ENCODE measurements at regions not wholly inside any gene's neighbourhood (a gene's known extent, or its start where the extent isn't known, plus 50 kb on each side); places are given as distances from the start of the nearest gene placed in this dataset.

DNA sequence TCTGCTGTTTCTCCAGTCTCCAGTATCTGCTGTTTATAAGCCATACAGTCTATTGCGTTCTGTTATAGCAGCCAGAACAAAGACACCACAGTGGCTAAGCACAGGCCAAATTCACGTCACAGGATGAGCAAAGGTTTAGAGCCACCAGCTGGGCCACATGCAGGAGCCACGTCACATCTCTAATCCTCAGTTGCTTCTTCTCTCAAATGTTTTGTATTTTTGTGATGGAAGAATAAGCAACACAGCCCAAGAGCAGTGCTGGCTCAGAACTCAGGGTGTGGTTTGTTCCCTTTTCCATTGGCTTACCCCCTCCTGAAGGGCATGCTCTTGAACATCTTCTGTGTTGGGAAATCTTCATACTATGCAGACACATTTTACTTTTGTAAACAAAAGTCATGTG is 309.4 kb upstream of the CDH5 start:
- Mint-ChIP-seq H3K4me1 (ENCODE audit: low read depth) (no peaks in the 10 kb centered on the region), H3K27ac (no peak overlapping the region), H3K36me3 (ENCODE audit: insufficient read depth in 2 of 2) (no peaks in the 10 kb centered on the region), H3K9me3 (no peaks in the 10 kb centered on the region), H3K27me3 (ENCODE audit: low read depth) (no peaks in the 10 kb centered on the region), H3K4me3 (no peak overlapping the region)
- DNase-seq (no peak), ATAC-seq (replicated peaks in 1 of 2) (no peak)

DNA sequence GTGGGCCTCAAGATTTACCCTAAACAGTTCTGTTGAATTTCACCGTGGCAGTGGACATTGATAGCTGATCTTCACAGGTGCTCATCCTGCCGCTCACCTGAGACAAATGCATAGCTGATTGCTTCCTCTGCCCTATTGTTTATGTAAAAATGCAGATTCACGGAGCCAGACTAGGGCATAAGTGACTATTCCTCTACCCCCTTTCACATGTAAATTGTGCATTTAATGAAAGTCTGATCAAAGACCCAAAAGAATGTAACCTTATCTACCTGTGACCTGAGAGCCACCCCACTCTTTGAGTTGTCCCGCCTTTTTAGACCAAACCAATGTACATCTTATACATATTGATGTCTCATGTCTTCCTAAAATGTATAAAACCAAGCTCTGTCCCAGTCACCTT is 312.4 kb upstream of the CDH5 start:
- ATAC-seq (replicated peaks in 1 of 2) (no peak), DNase-seq (no peak)
- no peaks in the 10 kb centered on the region for H3K9me3 Mint-ChIP-seq
- no peaks in the 10 kb centered on the region for H3K4me1 Mint-ChIP-seq (ENCODE audit: low read depth)
- no peak overlapping the region for H3K4me3 Mint-ChIP-seq
- H3K27me3 Mint-ChIP-seq (ENCODE audit: low read depth): no peaks in the 10 kb centered on the region
- no peak overlapping the region for H3K27ac Mint-ChIP-seq
- H3K36me3 Mint-ChIP-seq (ENCODE audit: insufficient read depth in 2 of 2): no peaks in the 10 kb centered on the region

DNA sequence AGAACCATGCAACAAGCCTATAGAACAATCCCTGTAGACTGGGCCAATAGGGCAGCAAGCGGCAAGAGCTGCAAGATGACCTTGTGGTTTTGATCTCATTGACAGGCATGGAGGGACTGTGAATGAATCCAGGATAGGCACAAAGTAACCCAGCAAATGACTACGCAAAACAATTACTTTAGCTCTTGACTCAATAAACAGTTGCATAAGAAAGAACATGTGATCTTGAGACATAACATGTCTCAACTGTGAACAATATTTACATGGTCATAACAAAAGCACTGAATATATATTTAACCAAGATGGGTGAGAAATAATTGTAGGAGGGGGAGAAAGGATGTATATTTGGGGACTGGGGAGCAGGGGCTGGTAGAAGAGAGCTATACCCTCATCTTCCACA is 313.7 kb upstream of the CDH5 start:
- no peaks in the 10 kb centered on the region for H3K36me3 Mint-ChIP-seq (ENCODE audit: insufficient read depth in 2 of 2)
- no peaks in the 10 kb centered on the region for H3K27me3 Mint-ChIP-seq (ENCODE audit: low read depth)
- no peak overlapping the region for H3K27ac Mint-ChIP-seq
- no peak for ATAC-seq (replicated peaks in 1 of 2)
- H3K4me3 Mint-ChIP-seq: no peak overlapping the region
- no peak for DNase-seq
- no peaks in the 10 kb centered on the region for H3K9me3 Mint-ChIP-seq
- H3K4me1 Mint-ChIP-seq (ENCODE audit: low read depth): no peaks in the 10 kb centered on the region

DNA sequence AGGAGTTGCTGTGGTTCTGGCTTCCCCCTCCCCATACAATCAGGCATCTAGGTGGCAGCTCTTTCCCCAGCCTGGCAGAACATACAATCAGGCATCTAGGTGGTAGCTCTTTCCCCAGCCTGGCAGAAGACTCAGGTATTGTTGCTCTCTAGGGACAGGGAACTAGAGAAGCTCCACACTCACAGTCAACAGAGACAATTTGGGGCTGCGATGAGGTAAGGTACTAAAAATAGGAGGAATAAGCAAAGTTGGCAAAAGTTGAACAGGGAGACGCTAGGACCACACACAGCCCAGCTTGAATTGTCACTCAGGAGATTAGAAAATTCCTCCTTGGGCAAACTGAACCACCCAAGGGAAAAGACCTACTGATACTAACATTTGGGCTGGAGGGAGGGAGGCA is 315.5 kb upstream of the CDH5 start:
- no peaks in the 10 kb centered on the region for H3K4me1 Mint-ChIP-seq (ENCODE audit: low read depth)
- no peak overlapping the region for H3K4me3 Mint-ChIP-seq
- no peaks in the 10 kb centered on the region for H3K27me3 Mint-ChIP-seq (ENCODE audit: low read depth)
- no peaks in the 10 kb centered on the region for H3K36me3 Mint-ChIP-seq (ENCODE audit: insufficient read depth in 2 of 2)
- ATAC-seq (replicated peaks in 1 of 2) (no peak), DNase-seq (no peak)
- no peaks in the 10 kb centered on the region for H3K9me3 Mint-ChIP-seq
- H3K27ac Mint-ChIP-seq: no peak overlapping the region

DNA sequence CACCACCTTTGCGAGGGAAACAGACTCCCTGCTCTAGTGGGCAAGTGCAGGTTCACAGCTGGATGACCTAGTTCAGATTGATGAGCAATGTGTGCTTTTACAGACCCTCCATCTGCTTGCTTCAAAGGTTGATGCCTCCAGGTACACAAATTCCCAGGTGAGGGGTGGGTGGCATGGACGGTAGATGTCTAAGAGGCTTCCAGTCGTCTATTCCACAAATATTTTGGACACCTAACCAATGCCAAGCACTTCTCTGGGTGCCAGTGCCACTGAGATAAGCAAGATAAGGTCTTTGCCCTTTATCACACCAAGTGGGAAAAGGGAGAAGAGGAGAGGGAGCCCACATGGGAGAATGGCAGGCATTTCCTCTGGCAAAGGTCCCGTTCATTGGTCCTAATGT is 316.6 kb upstream of the CDH5 start:
- ATAC-seq (replicated peaks in 1 of 2): no peak
- no peak overlapping the region for H3K4me3 Mint-ChIP-seq

DNA sequence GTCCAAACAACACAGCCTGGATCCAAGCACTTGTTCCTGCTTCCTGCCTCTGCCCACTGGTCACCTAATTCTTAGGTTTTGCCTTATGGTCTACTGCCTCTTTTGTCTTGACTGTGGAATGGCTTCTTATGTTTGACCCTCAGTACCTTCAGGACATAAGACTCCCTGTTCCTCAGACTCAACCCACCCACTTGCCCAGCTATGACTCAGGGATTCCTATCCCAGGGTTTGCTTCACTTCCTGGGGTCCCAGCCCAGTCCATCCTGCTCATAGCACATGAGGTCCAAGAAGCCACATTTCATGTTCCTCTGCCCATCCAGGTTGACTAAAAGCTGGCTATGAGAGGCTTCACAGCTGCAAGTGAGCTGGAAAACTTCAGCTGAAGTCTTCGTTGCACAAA is 320.9 kb upstream of the CDH5 start:
- peaks cover 1 to 2% of the 10 kb centered on the region in 2 donors for H3K9me3 Mint-ChIP-seq
- DNase-seq (no peak), ATAC-seq (replicated peaks in 1 of 2) (no peak)
- no peak overlapping the region for H3K27ac Mint-ChIP-seq
- no peaks in the 10 kb centered on the region for H3K27me3 Mint-ChIP-seq (ENCODE audit: low read depth)
- H3K36me3 Mint-ChIP-seq (ENCODE audit: insufficient read depth in 2 of 2): no peaks in the 10 kb centered on the region
- no peak overlapping the region for H3K4me3 Mint-ChIP-seq
- no peaks in the 10 kb centered on the region for H3K4me1 Mint-ChIP-seq (ENCODE audit: low read depth)

More for the DNA sequence above, 316.6 kb upstream of the CDH5 start:
- H3K27ac Mint-ChIP-seq: no peak overlapping the region
- no peaks in the 10 kb centered on the region for H3K36me3 Mint-ChIP-seq (ENCODE audit: insufficient read depth in 2 of 2)
- H3K4me1 Mint-ChIP-seq (ENCODE audit: low read depth): no peaks in the 10 kb centered on the region
- H3K9me3 Mint-ChIP-seq: peaks cover 0 to 2% of the 10 kb centered on the region in 2 donors
- DNase-seq: no peak
- H3K27me3 Mint-ChIP-seq (ENCODE audit: low read depth): no peaks in the 10 kb centered on the region

DNA sequence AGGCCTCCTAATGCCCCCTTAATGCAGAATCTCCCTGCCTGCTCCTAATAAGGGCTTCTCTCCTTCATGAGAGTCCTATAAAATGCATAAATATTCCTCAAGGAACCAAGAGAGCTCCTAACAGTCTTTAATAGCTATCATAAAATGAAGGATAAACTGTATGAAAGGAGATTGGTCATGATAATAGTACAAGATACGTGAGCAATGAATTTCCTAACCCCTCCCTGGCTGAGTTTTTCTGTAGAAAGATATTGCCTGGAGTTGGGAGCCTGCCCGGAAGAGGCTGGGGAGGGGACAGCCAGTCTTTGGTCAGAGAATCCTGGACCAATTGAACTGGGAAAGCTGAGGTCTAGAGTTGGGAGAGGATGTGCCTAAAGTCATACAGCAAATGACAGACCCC is 321.9 kb upstream of the CDH5 start:
- no peak overlapping the region for H3K27ac Mint-ChIP-seq
- DNase-seq (no peak), ATAC-seq (replicated peaks in 1 of 2) (no peak)
- H3K27me3 Mint-ChIP-seq (ENCODE audit: low read depth): no peaks in the 10 kb centered on the region
- no peak overlapping the region for H3K4me3 Mint-ChIP-seq
- H3K4me1 Mint-ChIP-seq (ENCODE audit: low read depth): no peaks in the 10 kb centered on the region
- H3K36me3 Mint-ChIP-seq (ENCODE audit: insufficient read depth in 2 of 2): no peaks in the 10 kb centered on the region
- H3K9me3 Mint-ChIP-seq: peaks cover 1 to 2% of the 10 kb centered on the region in 2 donors

DNA sequence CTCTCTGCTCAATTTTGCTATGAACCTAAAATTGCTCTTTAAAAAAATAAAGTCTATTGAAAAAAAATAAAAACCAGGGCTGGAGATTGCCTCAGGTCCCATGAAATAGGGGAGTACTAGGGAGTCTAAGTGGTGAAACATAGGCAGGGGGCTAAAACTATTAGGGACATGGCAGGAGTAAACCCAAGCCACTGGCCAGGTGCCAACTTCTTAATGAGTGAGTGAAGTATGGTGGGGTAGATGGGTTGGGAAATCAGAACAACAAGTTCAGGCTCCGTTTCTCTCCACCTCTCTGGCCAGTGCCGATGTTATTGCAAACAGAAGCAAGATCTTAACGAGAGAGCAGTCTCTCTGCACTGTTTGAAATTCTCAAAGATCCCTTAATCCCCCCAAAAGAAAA is 322.4 kb upstream of the CDH5 start:
- Mint-ChIP-seq H3K27ac (no peak overlapping the region), H3K4me3 (no peak overlapping the region), H3K4me1 (ENCODE audit: low read depth) (no peaks in the 10 kb centered on the region), H3K36me3 (ENCODE audit: insufficient read depth in 2 of 2) (no peaks in the 10 kb centered on the region), H3K27me3 (ENCODE audit: low read depth) (no peaks in the 10 kb centered on the region), H3K9me3 (peaks cover 1 to 2% of the 10 kb centered on the region in 2 donors)
- ATAC-seq (replicated peaks in 1 of 2) (no peak), DNase-seq (no peak)

DNA sequence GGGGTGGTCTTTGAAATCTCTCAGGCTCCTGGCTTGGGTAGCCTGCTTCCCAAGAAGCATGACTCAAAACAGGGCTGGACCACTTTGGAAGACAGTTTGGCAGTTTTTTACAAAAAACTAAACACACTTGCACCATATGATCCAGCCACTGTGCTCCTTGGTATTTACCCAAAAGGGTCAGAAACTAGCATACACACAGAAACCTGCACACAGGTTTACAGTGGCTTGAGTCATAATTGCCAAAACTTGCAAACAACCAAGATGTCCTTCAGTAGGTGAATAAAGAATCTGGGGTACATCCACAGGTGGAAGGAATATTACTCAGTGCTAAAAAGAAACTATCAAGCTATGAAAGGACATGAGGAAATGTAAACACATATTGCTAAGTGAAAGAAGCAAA is 323.2 kb upstream of the CDH5 start:
- Mint-ChIP-seq H3K4me1 (ENCODE audit: low read depth) (no peaks in the 10 kb centered on the region), H3K4me3 (no peak overlapping the region), H3K36me3 (ENCODE audit: insufficient read depth in 2 of 2) (no peaks in the 10 kb centered on the region), H3K27ac (no peak overlapping the region), H3K9me3 (peaks cover 1 to 2% of the 10 kb centered on the region in 2 donors), H3K27me3 (ENCODE audit: low read depth) (no peaks in the 10 kb centered on the region)
- DNase-seq (no peak), ATAC-seq (replicated peaks in 1 of 2) (no peak)

DNA sequence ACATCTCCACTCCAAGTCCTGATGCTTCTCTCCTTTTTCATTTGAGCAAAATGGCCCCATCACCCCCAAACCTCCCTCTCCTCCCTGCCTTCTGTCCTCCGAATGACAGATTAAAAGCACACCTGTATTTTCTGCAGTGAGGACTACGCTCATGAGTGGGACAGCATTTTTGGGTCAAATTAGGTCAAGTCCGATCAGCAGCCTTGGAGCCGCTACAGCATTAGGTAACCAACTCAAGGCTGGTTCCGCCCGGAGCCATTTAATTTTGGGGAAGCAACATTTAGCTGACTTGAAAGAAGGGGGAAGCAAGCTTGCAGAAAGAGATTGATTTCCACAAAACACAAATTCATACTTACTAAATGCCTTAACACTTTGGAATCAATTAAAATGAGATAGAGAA is 324.1 kb upstream of the CDH5 start:
- DNase-seq (no peak), ATAC-seq (replicated peaks in 1 of 2) (no peak)
- H3K9me3 Mint-ChIP-seq: peaks cover 1 to 2% of the 10 kb centered on the region in 2 donors
- no peaks in the 10 kb centered on the region for H3K4me1 Mint-ChIP-seq (ENCODE audit: low read depth)
- H3K27ac Mint-ChIP-seq: no peak overlapping the region
- H3K27me3 Mint-ChIP-seq (ENCODE audit: low read depth): no peaks in the 10 kb centered on the region
- H3K4me3 Mint-ChIP-seq: no peak overlapping the region
- H3K36me3 Mint-ChIP-seq (ENCODE audit: insufficient read depth in 2 of 2): no peaks in the 10 kb centered on the region

DNA sequence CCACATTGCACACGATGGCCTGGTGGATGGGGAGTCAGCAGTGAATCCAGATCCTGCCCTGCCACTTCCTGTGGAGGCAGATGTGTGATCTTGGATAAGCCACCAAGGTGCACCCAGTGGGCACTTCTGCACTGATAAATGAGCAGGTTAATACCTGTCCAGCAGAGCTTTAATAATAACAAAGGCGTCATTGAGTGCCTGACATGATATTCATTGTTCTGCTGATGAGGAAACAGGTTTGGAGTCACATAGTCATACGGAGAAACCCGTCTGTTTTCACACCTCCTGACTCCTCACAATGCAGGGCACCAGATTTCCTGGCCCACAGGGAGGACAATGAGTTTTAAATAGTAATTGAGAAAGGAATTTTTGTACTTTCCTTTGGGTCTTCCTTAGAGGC is 324.6 kb upstream of the CDH5 start:
- Mint-ChIP-seq H3K4me3 (no peak overlapping the region), H3K36me3 (ENCODE audit: insufficient read depth in 2 of 2) (no peaks in the 10 kb centered on the region), H3K4me1 (ENCODE audit: low read depth) (no peaks in the 10 kb centered on the region), H3K27ac (no peak overlapping the region), H3K9me3 (peaks cover 1 to 2% of the 10 kb centered on the region in 2 donors), H3K27me3 (ENCODE audit: low read depth) (no peaks in the 10 kb centered on the region)
- ATAC-seq (replicated peaks in 1 of 2): no peak
- no peak for DNase-seq

DNA sequence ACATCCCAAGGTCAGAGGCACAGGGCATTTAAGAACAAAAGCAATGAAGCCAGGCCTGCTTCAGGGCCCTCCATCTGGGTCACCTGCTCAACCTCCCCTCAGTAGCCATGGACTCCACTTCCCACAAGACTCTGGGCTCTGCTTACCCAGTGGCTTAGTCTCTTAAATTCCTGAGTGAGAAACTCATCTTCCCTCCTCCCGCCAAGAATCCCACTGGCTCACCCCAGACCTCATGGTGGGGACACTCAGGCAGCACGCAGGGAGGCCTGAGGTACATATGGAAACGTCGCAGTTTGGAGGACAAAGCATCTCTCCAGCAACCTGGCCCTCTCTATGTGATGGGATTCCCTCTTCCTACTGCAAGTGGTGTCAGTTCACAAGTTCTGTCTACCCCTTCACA is 326.7 kb upstream of the CDH5 start:
- ATAC-seq (replicated peaks in 1 of 2): no peak
- Mint-ChIP-seq H3K27ac (no peak overlapping the region), H3K4me1 (ENCODE audit: low read depth) (no peaks in the 10 kb centered on the region), H3K27me3 (ENCODE audit: low read depth) (no peaks in the 10 kb centered on the region), H3K36me3 (ENCODE audit: insufficient read depth in 2 of 2) (no peaks in the 10 kb centered on the region), H3K4me3 (no peak overlapping the region), H3K9me3 (peaks cover 0 to 1% of the 10 kb centered on the region in 2 donors)
- DNase-seq: no peak

DNA sequence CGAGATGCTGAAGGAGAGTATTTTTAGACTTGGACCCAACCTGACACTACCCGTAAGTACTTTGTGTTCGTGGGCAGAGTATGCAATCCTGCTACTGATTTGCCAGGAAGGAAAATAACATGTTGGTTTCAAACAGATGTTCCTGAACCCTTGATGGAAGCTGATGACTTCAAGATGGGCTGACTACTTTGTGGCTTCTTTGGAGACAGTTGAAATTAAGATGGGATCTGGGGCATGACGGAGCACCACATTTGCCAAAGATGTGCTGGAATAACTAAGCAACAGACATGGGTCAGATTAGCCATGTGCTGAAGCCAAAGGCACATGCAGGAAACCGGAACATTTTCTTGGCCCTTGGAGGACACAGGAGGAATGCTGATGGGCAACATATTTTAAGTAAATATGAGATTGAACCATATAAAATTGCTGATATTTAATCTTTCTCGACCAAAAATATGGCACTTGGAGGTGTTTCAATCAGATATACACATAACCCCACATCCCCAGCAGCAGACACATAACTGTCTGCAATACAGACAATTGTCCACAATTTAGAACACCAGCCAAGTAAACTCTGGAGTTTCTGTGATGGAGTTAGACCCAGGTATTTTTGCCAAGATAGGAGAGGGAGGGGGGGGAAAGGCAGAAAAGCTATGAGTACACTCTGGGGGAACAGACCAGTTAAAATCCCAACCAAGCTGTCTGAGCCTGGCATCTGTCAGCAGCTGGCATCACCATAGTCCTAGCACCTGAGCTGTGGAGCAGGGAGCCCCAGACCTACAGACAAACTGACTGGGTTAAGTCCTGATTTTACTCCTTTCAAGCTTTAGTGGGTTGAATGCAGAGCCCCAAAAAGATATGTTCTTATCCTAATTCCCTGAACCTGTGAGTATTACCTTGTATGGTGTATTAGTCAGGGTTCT is 329.4 kb upstream of the CDH5 start:
- H3K36me3 Mint-ChIP-seq (ENCODE audit: insufficient read depth in 2 of 2): no peaks in the 10 kb centered on the region
- H3K27ac Mint-ChIP-seq: no peak overlapping the region
- no peak for DNase-seq
- no peak for ATAC-seq (replicated peaks in 1 of 2)
- no peaks in the 10 kb centered on the region for H3K9me3 Mint-ChIP-seq
- no peaks in the 10 kb centered on the region for H3K27me3 Mint-ChIP-seq (ENCODE audit: low read depth)
- H3K4me3 Mint-ChIP-seq: no peak overlapping the region
- H3K4me1 Mint-ChIP-seq (ENCODE audit: low read depth): no peaks in the 10 kb centered on the region

DNA sequence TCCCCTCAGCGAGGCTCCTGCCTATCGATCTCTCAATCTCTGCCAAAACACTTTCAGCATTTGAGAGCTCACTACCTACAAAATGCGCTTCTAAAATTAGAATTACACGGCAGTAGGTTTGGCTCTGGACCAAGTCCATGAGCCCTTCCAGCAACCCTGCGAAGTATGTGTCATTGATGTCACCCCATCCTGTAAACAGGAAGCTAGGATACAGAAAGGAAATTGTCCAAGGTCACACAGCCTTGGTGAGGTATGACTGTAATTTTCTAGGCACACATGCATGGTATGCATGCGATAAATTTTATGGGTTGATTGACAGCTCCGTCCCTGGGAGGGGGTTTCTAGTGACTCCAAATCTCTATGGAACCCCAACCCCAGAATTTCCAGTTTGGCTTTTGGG is 330.3 kb upstream of the CDH5 start:
- ATAC-seq (replicated peaks in 1 of 2): no peak
- no peak overlapping the region for H3K4me3 Mint-ChIP-seq
- H3K27me3 Mint-ChIP-seq (ENCODE audit: low read depth): no peaks in the 10 kb centered on the region
- H3K9me3 Mint-ChIP-seq: no peaks in the 10 kb centered on the region
- H3K27ac Mint-ChIP-seq: no peak overlapping the region
- no peak for DNase-seq
- H3K36me3 Mint-ChIP-seq (ENCODE audit: insufficient read depth in 2 of 2): no peaks in the 10 kb centered on the region
- H3K4me1 Mint-ChIP-seq (ENCODE audit: low read depth): no peaks in the 10 kb centered on the region
